AG09319 (cell line): ENCODE measurements at regions not wholly inside any gene's neighbourhood (a gene's known extent, or its start where the extent isn't known, plus 50 kb on each side); places are given as distances from the start of the nearest gene placed in this dataset.

Experiments
- DNase-seq: peaks from one replicate; pipeline ENCODE4 v3.0.0-alpha.2; 2010; ENCODE audit warnings: low read depth; ENCODE audit errors: extremely low read depth
- TF ChIP-seq, protein P1 (sequence below): IDR thresholded peaks from 2 replicates; pipeline ENCODE4 v1.5.1; 2011; ENCODE audit warnings: low read depth, mild to moderate bottlenecking, inconsistent platforms, low read length, moderate library complexity

DNA sequence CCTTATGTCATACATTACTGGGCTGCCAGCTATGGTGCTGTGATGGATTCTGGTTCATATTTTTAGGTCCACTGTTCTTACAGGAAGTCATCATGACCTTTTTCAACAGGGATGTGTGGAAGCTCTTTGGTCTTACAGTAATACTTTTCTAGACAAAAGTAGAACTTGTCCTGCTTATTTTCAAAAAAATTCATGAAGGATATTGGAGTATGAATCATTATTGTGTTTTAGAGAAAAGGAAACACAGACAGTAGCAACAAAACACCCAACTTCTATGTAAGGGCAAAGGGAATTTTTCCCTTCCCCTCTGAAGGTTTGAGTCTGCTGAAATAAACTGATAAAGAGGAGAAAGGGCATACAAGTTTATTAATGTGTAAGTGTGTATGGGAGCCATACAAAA, 54.7 kb upstream of the FAM9C start:
- TF ChIP-seq, protein P1, sequence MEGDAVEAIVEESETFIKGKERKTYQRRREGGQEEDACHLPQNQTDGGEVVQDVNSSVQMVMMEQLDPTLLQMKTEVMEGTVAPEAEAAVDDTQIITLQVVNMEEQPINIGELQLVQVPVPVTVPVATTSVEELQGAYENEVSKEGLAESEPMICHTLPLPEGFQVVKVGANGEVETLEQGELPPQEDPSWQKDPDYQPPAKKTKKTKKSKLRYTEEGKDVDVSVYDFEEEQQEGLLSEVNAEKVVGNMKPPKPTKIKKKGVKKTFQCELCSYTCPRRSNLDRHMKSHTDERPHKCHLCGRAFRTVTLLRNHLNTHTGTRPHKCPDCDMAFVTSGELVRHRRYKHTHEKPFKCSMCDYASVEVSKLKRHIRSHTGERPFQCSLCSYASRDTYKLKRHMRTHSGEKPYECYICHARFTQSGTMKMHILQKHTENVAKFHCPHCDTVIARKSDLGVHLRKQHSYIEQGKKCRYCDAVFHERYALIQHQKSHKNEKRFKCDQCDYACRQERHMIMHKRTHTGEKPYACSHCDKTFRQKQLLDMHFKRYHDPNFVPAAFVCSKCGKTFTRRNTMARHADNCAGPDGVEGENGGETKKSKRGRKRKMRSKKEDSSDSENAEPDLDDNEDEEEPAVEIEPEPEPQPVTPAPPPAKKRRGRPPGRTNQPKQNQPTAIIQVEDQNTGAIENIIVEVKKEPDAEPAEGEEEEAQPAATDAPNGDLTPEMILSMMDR: no peak
- no peak for DNase-seq

DNA sequence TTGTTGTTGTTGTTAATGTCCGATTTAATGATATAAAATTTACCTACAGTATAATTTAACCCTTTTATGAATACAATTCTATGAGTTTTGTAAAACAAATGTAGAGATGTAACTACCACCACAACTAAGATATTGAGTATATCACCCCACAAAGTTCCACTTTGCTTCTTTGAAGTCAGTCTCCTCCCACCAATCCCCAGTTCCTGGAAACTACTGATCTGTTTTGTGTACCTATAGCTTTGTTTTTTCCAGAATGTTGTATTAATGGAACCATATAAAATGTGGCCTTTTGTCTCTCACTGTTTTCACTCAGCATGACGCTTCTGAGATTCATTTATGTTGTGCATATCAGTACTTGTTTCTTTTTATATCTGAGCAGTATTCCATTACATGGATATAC, 52.3 kb upstream of the FAM9C start:
- no peak for DNase-seq
- TF ChIP-seq, protein P1: no peak

DNA sequence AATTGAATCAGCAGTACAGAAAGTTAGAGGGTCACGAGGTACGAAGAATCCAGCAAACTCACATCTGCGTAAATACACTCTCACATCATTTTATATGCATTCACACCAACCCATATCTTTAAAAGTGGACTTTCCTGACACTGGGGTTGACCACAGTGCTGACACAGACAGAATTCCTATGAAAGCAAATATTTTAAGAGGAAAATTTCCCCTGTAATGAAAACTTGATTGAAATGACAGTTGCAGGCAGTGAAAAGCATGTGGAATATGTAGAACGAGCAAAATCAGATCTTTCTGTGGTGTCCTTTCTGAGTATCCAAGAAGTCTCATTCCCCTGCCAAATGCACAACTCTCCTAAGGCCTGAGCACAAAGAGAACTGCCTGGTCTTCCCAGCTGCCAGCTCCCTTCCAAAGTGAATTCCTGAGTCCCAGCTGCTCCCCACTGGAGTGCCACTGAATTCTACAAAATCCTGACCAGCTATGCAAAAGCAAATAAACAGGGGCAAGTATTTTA, 50.5 kb upstream of the FAM9C start:
- DNase-seq: no peak
- TF ChIP-seq, protein P1: no peak

DNA sequence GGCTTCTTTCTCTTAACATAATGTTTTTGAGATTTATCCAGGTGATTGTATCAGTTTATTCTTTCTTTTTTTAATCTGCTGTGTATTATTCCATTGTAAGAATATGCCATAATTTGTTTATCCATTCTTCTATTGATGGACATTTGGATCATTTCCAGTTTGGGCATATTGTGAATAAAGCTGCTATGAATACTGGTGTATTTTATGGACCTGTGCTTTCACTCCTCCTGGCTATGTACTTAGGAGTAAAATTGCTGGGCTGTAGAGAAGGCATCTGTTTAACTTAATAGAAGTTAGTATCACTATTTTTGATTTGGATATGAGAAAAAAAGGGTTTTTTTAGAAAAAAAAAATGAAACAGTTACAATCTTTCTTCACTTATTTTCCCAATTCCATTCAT, 50.0 kb upstream of the FAM9C start:
- TF ChIP-seq, protein P1: no peak
- DNase-seq: no peak
